ENCODE measurements at regions not wholly inside any gene's neighbourhood (a gene's known extent, or its start where the extent isn't known, plus 50 kb on each side); places are given as distances from the start of the nearest gene placed in this dataset.

DNA sequence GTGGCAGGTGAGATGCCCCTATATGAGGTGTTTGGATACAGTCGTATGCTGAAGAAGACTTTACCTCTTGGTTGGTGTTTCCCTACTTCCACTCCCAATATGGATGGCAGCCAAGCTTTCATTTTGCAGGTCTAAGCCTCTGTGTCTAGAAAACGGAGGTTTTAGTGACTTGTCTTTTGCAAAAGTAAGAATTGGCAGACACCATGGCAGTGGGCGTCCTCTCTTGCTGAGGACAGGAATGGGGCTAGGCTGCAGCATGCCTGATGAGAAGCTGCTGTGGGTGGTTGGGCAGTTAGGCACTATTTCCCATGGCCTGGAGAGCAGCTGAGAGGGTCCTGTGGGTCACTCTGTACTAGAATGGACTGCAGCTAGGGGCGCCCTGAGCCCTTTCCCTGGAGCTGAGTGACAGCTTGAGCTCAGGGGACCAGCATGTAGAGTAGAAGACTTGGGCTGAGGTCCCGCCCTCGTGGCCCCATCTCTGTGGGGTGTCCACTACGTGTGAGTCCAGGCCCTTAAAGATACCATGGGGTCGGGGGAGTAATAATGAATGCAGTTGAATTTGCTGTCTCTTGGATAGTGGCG is 127.4 kb downstream of the CDH26 start:
- H3K4me3 Mint-ChIP-seq (ENCODE audit: unreplicated experiment) = no peak overlapping the region
- H3K9me3 Mint-ChIP-seq (ENCODE audit: unreplicated experiment) = no peaks in the 10 kb centered on the region
- TF ChIP-seq, protein P1, sequence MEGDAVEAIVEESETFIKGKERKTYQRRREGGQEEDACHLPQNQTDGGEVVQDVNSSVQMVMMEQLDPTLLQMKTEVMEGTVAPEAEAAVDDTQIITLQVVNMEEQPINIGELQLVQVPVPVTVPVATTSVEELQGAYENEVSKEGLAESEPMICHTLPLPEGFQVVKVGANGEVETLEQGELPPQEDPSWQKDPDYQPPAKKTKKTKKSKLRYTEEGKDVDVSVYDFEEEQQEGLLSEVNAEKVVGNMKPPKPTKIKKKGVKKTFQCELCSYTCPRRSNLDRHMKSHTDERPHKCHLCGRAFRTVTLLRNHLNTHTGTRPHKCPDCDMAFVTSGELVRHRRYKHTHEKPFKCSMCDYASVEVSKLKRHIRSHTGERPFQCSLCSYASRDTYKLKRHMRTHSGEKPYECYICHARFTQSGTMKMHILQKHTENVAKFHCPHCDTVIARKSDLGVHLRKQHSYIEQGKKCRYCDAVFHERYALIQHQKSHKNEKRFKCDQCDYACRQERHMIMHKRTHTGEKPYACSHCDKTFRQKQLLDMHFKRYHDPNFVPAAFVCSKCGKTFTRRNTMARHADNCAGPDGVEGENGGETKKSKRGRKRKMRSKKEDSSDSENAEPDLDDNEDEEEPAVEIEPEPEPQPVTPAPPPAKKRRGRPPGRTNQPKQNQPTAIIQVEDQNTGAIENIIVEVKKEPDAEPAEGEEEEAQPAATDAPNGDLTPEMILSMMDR (IDR thresholded peaks at IDR 0.05; ENCODE audit: unreplicated experiment) = no peak
- no peak overlapping the region for H3K27ac Mint-ChIP-seq (ENCODE audit: low read depth, unreplicated experiment)
- H3K4me1 Mint-ChIP-seq (ENCODE audit: insufficient read depth, unreplicated experiment) = no peaks in the 10 kb centered on the region
- POLR2A ChIA-PET = interaction anchor here (1.0 kb wide), 1 partner anchor 13 kb away, joined by 3 read pairs; no protein-coding TSS in a partner anchor
- peaks cover 81% of the 10 kb centered on the region for H3K27me3 Mint-ChIP-seq (ENCODE audit: insufficient read depth, unreplicated experiment)
- H3K36me3 Mint-ChIP-seq (ENCODE audit: insufficient read depth, unreplicated experiment) = peaks cover 4% of the 10 kb centered on the region
- DNase-seq (ENCODE audit: unreplicated experiment) = no peak
- intact Hi-C loops (cut with micrococcal nuclease) = no loop called here
- no TSS peak for BruUV-seq (replicated peaks)
- CTCF ChIA-PET = interaction anchor here (0.8 to 1.5 kb wide), 3 partner anchors 9 to 52 kb away, joined by 3 to 6 read pairs (median 4); no protein-coding TSS in a partner anchor

DNA sequence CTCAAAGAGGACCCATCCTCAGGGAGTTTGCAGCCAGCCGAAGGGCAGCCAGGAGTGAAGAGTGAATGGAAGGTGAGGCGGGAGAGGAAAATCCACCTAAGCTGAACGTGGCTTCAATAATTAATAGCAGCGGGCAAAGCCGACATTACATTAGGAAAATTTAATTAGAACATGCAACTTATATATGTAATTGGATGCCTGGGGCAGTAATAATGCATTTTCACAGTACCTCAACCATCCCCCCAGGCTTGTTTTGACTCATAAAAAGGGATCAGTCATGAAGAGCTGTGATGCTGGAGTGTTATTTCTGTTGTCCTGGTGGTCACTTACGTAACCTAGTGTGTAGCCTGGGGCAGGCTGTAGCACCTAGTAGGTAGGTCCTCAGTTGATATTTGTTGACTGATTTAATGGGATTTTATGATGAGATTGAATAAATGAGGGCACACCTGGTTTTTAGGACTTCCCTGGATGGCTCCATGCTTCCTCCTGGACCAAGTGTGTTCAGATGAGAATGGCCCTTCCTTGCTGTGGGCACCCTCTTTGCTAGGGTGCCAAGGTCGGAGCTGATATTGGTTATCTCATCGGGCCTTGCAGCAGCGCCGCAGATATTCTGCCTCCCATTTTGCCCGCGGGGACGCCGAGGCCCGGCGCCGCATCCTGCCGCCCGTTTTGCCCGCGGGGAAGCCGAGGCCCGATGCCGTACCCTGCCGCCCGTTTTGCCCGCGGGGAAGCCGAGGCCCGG is 128.8 kb downstream of the CDH26 start:
- CTCF ChIA-PET = interaction anchor here (0.6 kb wide), 1 partner anchor 417 kb away, joined by 3 read pairs; no protein-coding TSS in a partner anchor

DNA sequence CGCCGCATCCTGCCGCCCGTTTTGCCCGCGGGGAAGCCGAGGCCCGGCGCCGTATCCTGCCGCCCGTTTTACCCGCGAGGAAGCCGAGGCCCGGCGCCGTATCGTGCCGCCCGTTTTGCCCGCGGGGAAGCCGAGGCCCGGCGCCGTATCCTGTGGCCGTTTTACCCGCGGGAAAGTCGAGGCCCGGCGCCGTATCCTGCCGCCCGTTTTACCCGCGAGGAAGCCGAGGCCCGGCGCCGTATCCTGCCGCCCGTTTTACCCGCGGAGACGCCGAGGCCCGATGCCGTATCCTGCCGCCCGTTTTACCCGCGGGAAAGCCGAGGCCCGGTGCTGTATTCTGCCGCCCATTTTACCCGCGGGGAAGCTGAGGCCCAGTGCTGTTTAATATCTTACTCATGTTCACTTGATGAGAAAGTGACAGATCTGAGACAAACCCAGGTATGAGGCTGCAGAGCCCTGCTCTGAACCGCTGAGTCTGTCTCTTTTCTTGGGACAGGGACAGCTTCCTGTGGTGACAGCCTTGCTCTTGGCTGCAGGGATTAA is 129.4 kb downstream of the CDH26 start:
- peaks cover 4% of the 10 kb centered on the region for H3K36me3 Mint-ChIP-seq (ENCODE audit: insufficient read depth, unreplicated experiment)
- H3K4me1 Mint-ChIP-seq (ENCODE audit: insufficient read depth, unreplicated experiment) = no peaks in the 10 kb centered on the region
- intact Hi-C loops (cut with micrococcal nuclease) = no loop called here
- ChIA-PET CTCF (no interaction called here), POLR2A (no interaction called here)
- H3K27ac Mint-ChIP-seq (ENCODE audit: low read depth, unreplicated experiment) = no peak overlapping the region
- H3K27me3 Mint-ChIP-seq (ENCODE audit: insufficient read depth, unreplicated experiment) = peaks cover 62% of the 10 kb centered on the region
- no peak overlapping the region for H3K4me3 Mint-ChIP-seq (ENCODE audit: unreplicated experiment)
- H3K9me3 Mint-ChIP-seq (ENCODE audit: unreplicated experiment) = no peaks in the 10 kb centered on the region
- TF ChIP-seq, protein P1 (IDR thresholded peaks at IDR 0.05; ENCODE audit: unreplicated experiment) = no peak
- BruUV-seq (replicated peaks) = no TSS peak
- no peak for DNase-seq (ENCODE audit: unreplicated experiment)

More for the DNA sequence above, 128.8 kb downstream of the CDH26 start:
- Mint-ChIP-seq H3K4me1 (ENCODE audit: insufficient read depth, unreplicated experiment) (no peaks in the 10 kb centered on the region), H3K27ac (ENCODE audit: low read depth, unreplicated experiment) (no peak overlapping the region), H3K36me3 (ENCODE audit: insufficient read depth, unreplicated experiment) (peaks cover 4% of the 10 kb centered on the region), H3K4me3 (ENCODE audit: unreplicated experiment) (no peak overlapping the region), H3K9me3 (ENCODE audit: unreplicated experiment) (no peaks in the 10 kb centered on the region), H3K27me3 (ENCODE audit: insufficient read depth, unreplicated experiment) (peaks cover 68% of the 10 kb centered on the region)
- BruUV-seq (replicated peaks) = no TSS peak
- intact Hi-C loops (cut with micrococcal nuclease) = no loop called here
- TF ChIP-seq, protein P1 (IDR thresholded peaks at IDR 0.05; ENCODE audit: unreplicated experiment) = no peak
- DNase-seq (ENCODE audit: unreplicated experiment) = no peak
- POLR2A ChIA-PET = no interaction called here

DNA sequence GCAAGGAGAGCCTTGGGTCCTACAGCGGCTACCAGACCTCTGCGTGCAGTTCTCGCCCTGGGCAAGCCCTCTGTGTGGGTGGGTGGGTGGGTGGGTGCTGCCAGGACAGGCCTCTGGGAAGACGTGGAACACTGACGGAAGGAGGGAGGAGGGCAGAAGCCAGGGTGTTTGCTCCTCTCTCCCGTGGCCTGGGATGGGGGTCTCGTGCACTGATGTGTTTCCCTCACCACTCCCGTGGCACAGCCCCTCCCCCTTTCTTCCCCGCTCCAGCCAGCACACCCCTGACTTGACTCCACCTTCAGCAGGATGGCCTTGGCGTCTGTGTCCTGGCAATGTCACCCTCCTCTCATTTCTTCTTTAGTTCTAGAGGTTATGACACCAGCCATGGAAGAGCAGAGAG is 130.0 kb downstream of the CDH26 start:
- peaks cover 56% of the 10 kb centered on the region for H3K27me3 Mint-ChIP-seq (ENCODE audit: insufficient read depth, unreplicated experiment)
- no peak overlapping the region for H3K4me3 Mint-ChIP-seq (ENCODE audit: unreplicated experiment)
- H3K4me1 Mint-ChIP-seq (ENCODE audit: insufficient read depth, unreplicated experiment) = no peaks in the 10 kb centered on the region
- intact Hi-C loops (cut with micrococcal nuclease) = no loop called here
- DNase-seq (ENCODE audit: unreplicated experiment) = no peak
- TF ChIP-seq, protein P1 (IDR thresholded peaks at IDR 0.05; ENCODE audit: unreplicated experiment) = no peak
- ChIA-PET CTCF (interaction anchor here (0.6 kb wide), 1 partner anchor 1437 kb away, joined by 4 read pairs; no protein-coding TSS in a partner anchor), POLR2A (no interaction called here)
- H3K27ac Mint-ChIP-seq (ENCODE audit: low read depth, unreplicated experiment) = no peak overlapping the region
- no TSS peak for BruUV-seq (replicated peaks)
- peaks cover 4% of the 10 kb centered on the region for H3K36me3 Mint-ChIP-seq (ENCODE audit: insufficient read depth, unreplicated experiment)
- H3K9me3 Mint-ChIP-seq (ENCODE audit: unreplicated experiment) = no peaks in the 10 kb centered on the region
